HepG2 (cell line): ENCODE measurements at regions not wholly inside any gene's neighbourhood (a gene's known extent, or its start where the extent isn't known, plus 50 kb on each side); places are given as distances from the start of the nearest gene placed in this dataset.

Experiments
- ATAC-seq: fragments of 200-7000 bp; cut with Tn5 transposase; 3 replicates; pipeline ENCODE4 v1.9.1; 2020; ENCODE audit warnings: mild to moderate bottlenecking, moderate library complexity
- BruUV-seq: library from RNA; stranded (reverse); fragments of 400-500 nt; replicated peaks from 2 replicates; lab custom pipeline; 2021; lab: Mats Ljungman, UMichigan
- CTCF ChIA-PET: fragments of 300-600 bp; formaldehyde crosslinking; extraction: SDS; loops from one replicate; lab custom pipeline; 2021; ENCODE audit warnings: low total read pairs, inconsistent platforms, low intra/inter-chr PET ratio; lab: Yijun Ruan, JAX
- POLR2A ChIA-PET: fragments of 350-600 bp; sonication (Branson Sonifier 250); formaldehyde crosslinking; loops from one replicate; lab custom pipeline; 2020; ENCODE audit warnings: antibody characterized with exemption, inconsistent platforms; lab: Yijun Ruan, JAX
- DNase-seq: peaks from one replicate; pipeline ENCODE4 v3.0.0-alpha.2; 2015; ENCODE audit warnings: low spot score
- FAIRE-seq: peaks from 3 replicates; lab custom pipeline; 2011; peaks lifted over from hg19 to GRCh38; lab: Jason Lieb, UNC
- H2AFZ ChIP-seq: one replicate; pipeline ENCODE4 v1.6.1; 2011; ENCODE audit warnings: low read length, inconsistent platforms
- H3K27ac ChIP-seq: fragments of 300-600 bp; 3 replicates; pipeline ENCODE4 v1.8.0; 2011; ENCODE audit warnings: mixed run types, mild to moderate bottlenecking, mixed read lengths, low read length, inconsistent platforms; ENCODE audit not compliant: insufficient read depth; ENCODE audit errors: extremely low read length
- H3K27me3 ChIP-seq, 2 experiments: fragments of 200-600 bp in 1 of 2; 2 replicates in 1 of 2; 3 replicates in 1 of 2; pipeline versions ENCODE4 v1.6.0 to v1.8.0; 2011; ENCODE audit warnings: low read length in 2 of 2, mild to moderate bottlenecking in 2 of 2, moderate library complexity in 2 of 2, inconsistent platforms in 1 of 2; ENCODE audit not compliant: insufficient read depth in 2 of 2, control insufficient read depth in 1 of 2
- H3K36me3 ChIP-seq, 2 experiments: fragments of 200-600 bp in 1 of 2; replicated peaks in 1 of 2; 2 replicates in 1 of 2; 3 replicates in 1 of 2; pipeline versions ENCODE4 v1.5.1 to v1.8.0; 2011; ENCODE audit warnings: low read length in 2 of 2, inconsistent platforms in 1 of 2; ENCODE audit not compliant: insufficient read depth in 2 of 2, control insufficient read depth in 1 of 2
- H3K4me1 ChIP-seq: 2 replicates; pipeline ENCODE4 v1.5.1; 2012; ENCODE audit warnings: low read length, inconsistent platforms; ENCODE audit not compliant: insufficient read depth
- H3K4me2 ChIP-seq: 2 replicates; pipeline ENCODE4 v1.6.0; 2011; ENCODE audit warnings: low read depth, low read length, inconsistent platforms
- H3K4me3 ChIP-seq, 3 experiments: fragments of 200-600 bp in 1 of 3; sonication (generic), shearing (Covaris generic) in 1 of 3; replicated peaks in 1 of 3; 2 replicates each; pipeline ENCODE4 v1.5.1; 2011 to 2016; ENCODE audit warnings: low read length in 3 of 3, inconsistent platforms in 2 of 3, low read depth in 2 of 3, mild to moderate bottlenecking in 2 of 3, control low read depth in 1 of 3, mixed read lengths in 1 of 3; ENCODE audit not compliant: insufficient read depth in 1 of 3
- H3K79me2 ChIP-seq: one replicate; pipeline ENCODE4 v1.6.1; 2011; ENCODE audit warnings: low read length, inconsistent platforms; ENCODE audit not compliant: insufficient read depth
- H3K9ac ChIP-seq: 2 replicates; pipeline ENCODE4 v1.6.0; 2011; ENCODE audit warnings: mild to moderate bottlenecking, low read depth, low read length, inconsistent platforms; ENCODE audit not compliant: insufficient read depth
- H3K9me3 ChIP-seq: 2 replicates; pipeline ENCODE4 v1.5.1; 2012; ENCODE audit warnings: mild to moderate bottlenecking, low read length
- H4K20me1 ChIP-seq: 2 replicates; pipeline ENCODE4 v1.6.0; 2011; ENCODE audit warnings: inconsistent platforms, mild to moderate bottlenecking, low read length, moderate library complexity; ENCODE audit not compliant: insufficient read depth
- ARNT ChIP-seq: fragments of 450-650 bp; IDR thresholded peaks from 2 replicates; pipeline ENCODE4 v1.6.1; 2017
- BRCA1 ChIP-seq: sonication (generic); formaldehyde crosslinking; IDR thresholded peaks from 2 replicates; pipeline ENCODE4 v1.4.0; 2020; ENCODE audit warnings: missing genetic modification reagents
- HNRNPH1 ChIP-seq: fragments of 200-400 bp; formaldehyde crosslinking; optimal IDR thresholded peaks from 2 replicates; pipeline ENCODE3; 2017; ENCODE audit warnings: mild to moderate bottlenecking, low read depth, low read length
- HOXA5 ChIP-seq: sonication (generic); formaldehyde crosslinking; IDR thresholded peaks from 2 replicates; pipeline ENCODE4 v1.4.0; 2020; ENCODE audit warnings: missing genetic modification reagents
- NFE2L2 ChIP-seq: fragments of 150-350 bp; IDR thresholded peaks from 2 replicates; pipeline ENCODE4 v1.6.1; 2014; ENCODE audit warnings: low read length
- RXRB ChIP-seq: IDR thresholded peaks from 2 replicates; pipeline ENCODE4 v1.6.1; 2016; ENCODE audit warnings: borderline replicate concordance, missing genetic modification reagents, missing compliant biosample characterization
- SALL2 ChIP-seq: sonication (generic); formaldehyde crosslinking; IDR thresholded peaks from 2 replicates; pipeline ENCODE4 v1.8.1; 2023; ENCODE audit warnings: mild to moderate bottlenecking, missing genetic modification reagents, inconsistent platforms
- TOPORS ChIP-seq: sonication (generic); formaldehyde crosslinking; IDR thresholded peaks from 2 replicates; pipeline ENCODE4 v1.8.0; 2023; ENCODE audit warnings: mild to moderate bottlenecking, missing genetic modification reagents
- ZFYVE20 ChIP-seq: sonication (generic); formaldehyde crosslinking; IDR thresholded peaks from 2 replicates; pipeline ENCODE4 v1.8.0; 2023; ENCODE audit warnings: low read depth, mild to moderate bottlenecking, moderate library complexity, missing genetic modification reagents, borderline replicate concordance
- ZNF230 ChIP-seq: sonication (generic); formaldehyde crosslinking; IDR thresholded peaks from 2 replicates; pipeline ENCODE4 v1.4.0; 2020; ENCODE audit warnings: mild to moderate bottlenecking, missing genetic modification reagents
- ZNF510 ChIP-seq: sonication (generic); formaldehyde crosslinking; IDR thresholded peaks from 2 replicates; pipeline ENCODE4 v1.4.0; 2020; ENCODE audit warnings: low read depth, mild to moderate bottlenecking, missing genetic modification reagents
- WGBS: methylation state at CpG from one replicate; pipeline ENCODE4 v1.1.6; 2017; ENCODE audit warnings: low lambda C conversion rate; 5-methylcytosine and 5-hydroxymethylcytosine counted together
- in situ Hi-C: cut with HindIII; loops from 2 replicates; pipeline ENCODE4 v1.10.0; 2017; ENCODE audit warnings: low pct_unique_long_range_greater_than_20kb; ENCODE audit not compliant: extremely low pct_ligation_motif_present
- intact Hi-C: fragments of 100-400 bp; cut with micrococcal nuclease; formaldehyde crosslinking; loops from one replicate; pipeline ENCODE4 v1.10.0; 2022; ENCODE audit not compliant: unreplicated experiment
- TF ChIP-seq, protein P1 (sequence below): sonication (generic); formaldehyde crosslinking; IDR thresholded peaks from 2 replicates; pipeline ENCODE4 v1.4.0; 2020; ENCODE audit warnings: missing genetic modification reagents
- TF ChIP-seq, protein P2 (sequence below): IDR thresholded peaks from 2 replicates; pipeline ENCODE4 v1.6.1; 2012; ENCODE audit warnings: inconsistent platforms
- TF ChIP-seq, protein P3 (sequence below): sonication (generic); formaldehyde crosslinking; IDR thresholded peaks from 2 replicates; pipeline ENCODE4 v1.5.1; 2020; ENCODE audit warnings: missing genetic modification reagents, mild to moderate bottlenecking, borderline replicate concordance
- TF ChIP-seq, protein P4 (sequence below), 2 experiments: IDR thresholded peaks; 2 replicates each; pipeline ENCODE4 v1.6.1; 2011 to 2012; ENCODE audit warnings: low read length in 2 of 2, borderline replicate concordance in 1 of 2, low read depth in 1 of 2, mild to moderate bottlenecking in 1 of 2, moderate library complexity in 1 of 2
- TF ChIP-seq, protein P5 (sequence below): sonication (generic); formaldehyde crosslinking; IDR thresholded peaks from 2 replicates; pipeline ENCODE4 v1.8.1; 2023; ENCODE audit warnings: missing genetic modification reagents, inconsistent platforms, borderline replicate concordance
- TF ChIP-seq, protein P6 (sequence below): IDR thresholded peaks from 2 replicates; pipeline ENCODE4 v1.6.1; 2016; ENCODE audit warnings: low read depth, control low read depth

DNA sequence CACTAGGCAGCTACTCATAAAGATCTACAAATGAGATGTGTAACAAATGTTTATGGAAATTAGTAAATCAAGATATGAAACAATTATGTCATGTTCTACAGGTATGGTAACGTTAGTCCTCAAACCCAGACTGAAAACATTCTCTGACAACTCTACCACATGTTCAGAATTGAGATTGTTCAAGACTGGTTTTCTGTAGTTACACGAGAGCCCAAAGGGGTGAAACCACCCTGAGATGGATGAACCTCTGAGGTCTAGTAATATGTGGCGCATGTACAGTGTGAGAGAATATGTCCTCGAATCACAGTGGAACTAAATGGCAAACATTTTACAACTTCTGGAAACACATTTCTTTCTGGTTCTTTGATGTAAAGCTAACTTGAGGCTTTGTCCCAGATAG, 614.3 kb downstream of the ZEB2 start:
- FAIRE-seq = no peak
- H3K27me3 ChIP-seq = no peaks in the 10 kb centered on the region
- no peak overlapping the region for H3K9ac ChIP-seq
- ChIA-PET CTCF (no interaction called here), POLR2A (no interaction called here)
- no peaks in the 10 kb centered on the region for H4K20me1 ChIP-seq
- DNase-seq = no peak
- WGBS = 14% methylated on average over 4 of the region's 4 CpGs
- no TSS peak for BruUV-seq
- H3K4me2 ChIP-seq = no peak overlapping the region
- intact Hi-C loops (no loop called here), in situ Hi-C loops (no loop called here)
- ATAC-seq = no peak
- H3K4me3 ChIP-seq = no peak overlapping the region
- H3K4me1 ChIP-seq = no peaks in the 10 kb centered on the region
- H3K36me3 ChIP-seq = no peaks in the 10 kb centered on the region
- H2AFZ ChIP-seq = no peak overlapping the region
- no peaks in the 10 kb centered on the region for H3K9me3 ChIP-seq
- H3K27ac ChIP-seq = no peak overlapping the region
- no peaks in the 10 kb centered on the region for H3K79me2 ChIP-seq
- TF ChIP-seq NFE2L2 = no peak
- TF ChIP-seq ARNT = no peak
- TF ChIP-seq, protein P1, sequence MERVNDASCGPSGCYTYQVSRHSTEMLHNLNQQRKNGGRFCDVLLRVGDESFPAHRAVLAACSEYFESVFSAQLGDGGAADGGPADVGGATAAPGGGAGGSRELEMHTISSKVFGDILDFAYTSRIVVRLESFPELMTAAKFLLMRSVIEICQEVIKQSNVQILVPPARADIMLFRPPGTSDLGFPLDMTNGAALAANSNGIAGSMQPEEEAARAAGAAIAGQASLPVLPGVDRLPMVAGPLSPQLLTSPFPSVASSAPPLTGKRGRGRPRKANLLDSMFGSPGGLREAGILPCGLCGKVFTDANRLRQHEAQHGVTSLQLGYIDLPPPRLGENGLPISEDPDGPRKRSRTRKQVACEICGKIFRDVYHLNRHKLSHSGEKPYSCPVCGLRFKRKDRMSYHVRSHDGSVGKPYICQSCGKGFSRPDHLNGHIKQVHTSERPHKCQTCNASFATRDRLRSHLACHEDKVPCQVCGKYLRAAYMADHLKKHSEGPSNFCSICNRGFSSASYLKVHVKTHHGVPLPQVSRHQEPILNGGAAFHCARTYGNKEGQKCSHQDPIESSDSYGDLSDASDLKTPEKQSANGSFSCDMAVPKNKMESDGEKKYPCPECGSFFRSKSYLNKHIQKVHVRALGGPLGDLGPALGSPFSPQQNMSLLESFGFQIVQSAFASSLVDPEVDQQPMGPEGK (CRISPR knock-in tag) = no peak
- TF ChIP-seq SALL2 (CRISPR knock-in tag) = no peak
- TF ChIP-seq, protein P2, sequence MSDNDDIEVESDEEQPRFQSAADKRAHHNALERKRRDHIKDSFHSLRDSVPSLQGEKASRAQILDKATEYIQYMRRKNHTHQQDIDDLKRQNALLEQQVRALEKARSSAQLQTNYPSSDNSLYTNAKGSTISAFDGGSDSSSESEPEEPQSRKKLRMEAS = no peak
- no peak for TF ChIP-seq HOXA5
- TF ChIP-seq BRCA1 (CRISPR knock-in tag) = no peak
- no peak for TF ChIP-seq HNRNPH1
- TF ChIP-seq ZNF510 (CRISPR knock-in tag) = no peak
- TF ChIP-seq ZFYVE20 = no peak
- TF ChIP-seq, protein P3, sequence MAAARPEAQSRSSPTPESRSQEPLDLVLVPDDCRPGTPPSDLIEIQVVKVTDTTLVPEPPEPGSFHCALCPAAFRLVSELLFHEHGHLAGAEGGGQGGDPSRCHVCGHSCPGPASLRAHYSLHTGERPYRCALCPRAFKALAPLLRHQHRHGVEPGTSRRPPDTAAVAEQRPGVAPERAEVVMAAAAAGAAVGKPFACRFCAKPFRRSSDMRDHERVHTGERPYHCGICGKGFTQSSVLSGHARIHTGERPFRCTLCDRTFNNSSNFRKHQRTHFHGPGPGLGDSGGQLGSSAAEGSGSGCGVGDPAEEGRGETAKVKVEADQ = no peak
- no peak for TF ChIP-seq RXRB (CRISPR knock-in tag)
- TF ChIP-seq TOPORS (CRISPR knock-in tag) = no peak
- TF ChIP-seq, protein P4, sequence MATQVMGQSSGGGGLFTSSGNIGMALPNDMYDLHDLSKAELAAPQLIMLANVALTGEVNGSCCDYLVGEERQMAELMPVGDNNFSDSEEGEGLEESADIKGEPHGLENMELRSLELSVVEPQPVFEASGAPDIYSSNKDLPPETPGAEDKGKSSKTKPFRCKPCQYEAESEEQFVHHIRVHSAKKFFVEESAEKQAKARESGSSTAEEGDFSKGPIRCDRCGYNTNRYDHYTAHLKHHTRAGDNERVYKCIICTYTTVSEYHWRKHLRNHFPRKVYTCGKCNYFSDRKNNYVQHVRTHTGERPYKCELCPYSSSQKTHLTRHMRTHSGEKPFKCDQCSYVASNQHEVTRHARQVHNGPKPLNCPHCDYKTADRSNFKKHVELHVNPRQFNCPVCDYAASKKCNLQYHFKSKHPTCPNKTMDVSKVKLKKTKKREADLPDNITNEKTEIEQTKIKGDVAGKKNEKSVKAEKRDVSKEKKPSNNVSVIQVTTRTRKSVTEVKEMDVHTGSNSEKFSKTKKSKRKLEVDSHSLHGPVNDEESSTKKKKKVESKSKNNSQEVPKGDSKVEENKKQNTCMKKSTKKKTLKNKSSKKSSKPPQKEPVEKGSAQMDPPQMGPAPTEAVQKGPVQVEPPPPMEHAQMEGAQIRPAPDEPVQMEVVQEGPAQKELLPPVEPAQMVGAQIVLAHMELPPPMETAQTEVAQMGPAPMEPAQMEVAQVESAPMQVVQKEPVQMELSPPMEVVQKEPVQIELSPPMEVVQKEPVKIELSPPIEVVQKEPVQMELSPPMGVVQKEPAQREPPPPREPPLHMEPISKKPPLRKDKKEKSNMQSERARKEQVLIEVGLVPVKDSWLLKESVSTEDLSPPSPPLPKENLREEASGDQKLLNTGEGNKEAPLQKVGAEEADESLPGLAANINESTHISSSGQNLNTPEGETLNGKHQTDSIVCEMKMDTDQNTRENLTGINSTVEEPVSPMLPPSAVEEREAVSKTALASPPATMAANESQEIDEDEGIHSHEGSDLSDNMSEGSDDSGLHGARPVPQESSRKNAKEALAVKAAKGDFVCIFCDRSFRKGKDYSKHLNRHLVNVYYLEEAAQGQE (IDR thresholded peaks at IDR 0.05; ENCODE audit: borderline replicate concordance in 1 of 2, low read depth in 1 of 2, low read length in 2 of 2) = no peak
- TF ChIP-seq, protein P5, sequence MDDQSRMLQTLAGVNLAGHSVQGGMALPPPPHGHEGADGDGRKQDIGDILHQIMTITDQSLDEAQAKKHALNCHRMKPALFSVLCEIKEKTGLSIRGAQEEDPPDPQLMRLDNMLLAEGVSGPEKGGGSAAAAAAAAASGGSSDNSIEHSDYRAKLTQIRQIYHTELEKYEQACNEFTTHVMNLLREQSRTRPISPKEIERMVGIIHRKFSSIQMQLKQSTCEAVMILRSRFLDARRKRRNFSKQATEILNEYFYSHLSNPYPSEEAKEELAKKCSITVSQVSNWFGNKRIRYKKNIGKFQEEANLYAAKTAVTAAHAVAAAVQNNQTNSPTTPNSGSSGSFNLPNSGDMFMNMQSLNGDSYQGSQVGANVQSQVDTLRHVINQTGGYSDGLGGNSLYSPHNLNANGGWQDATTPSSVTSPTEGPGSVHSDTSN (CRISPR knock-in tag) = no peak
- TF ChIP-seq, protein P6, sequence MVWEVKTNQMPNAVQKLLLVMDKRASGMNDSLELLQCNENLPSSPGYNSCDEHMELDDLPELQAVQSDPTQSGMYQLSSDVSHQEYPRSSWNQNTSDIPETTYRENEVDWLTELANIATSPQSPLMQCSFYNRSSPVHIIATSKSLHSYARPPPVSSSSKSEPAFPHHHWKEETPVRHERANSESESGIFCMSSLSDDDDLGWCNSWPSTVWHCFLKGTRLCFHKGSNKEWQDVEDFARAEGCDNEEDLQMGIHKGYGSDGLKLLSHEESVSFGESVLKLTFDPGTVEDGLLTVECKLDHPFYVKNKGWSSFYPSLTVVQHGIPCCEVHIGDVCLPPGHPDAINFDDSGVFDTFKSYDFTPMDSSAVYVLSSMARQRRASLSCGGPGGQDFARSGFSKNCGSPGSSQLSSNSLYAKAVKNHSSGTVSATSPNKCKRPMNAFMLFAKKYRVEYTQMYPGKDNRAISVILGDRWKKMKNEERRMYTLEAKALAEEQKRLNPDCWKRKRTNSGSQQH (CRISPR knock-in tag) = no peak
- TF ChIP-seq ZNF230 = no peak
